Astrocyte of the spinal cord (primary cell): ENCODE measurements at regions not wholly inside any gene's neighbourhood (a gene's known extent, or its start where the extent isn't known, plus 50 kb on each side); places are given as distances from the start of the nearest gene placed in this dataset.

Experiments used
- DNase-seq: peaks from one replicate; pipeline ENCODE4 v3.0.0; 2011; ENCODE audit warnings: low read depth, low spot score
- H3K4me3 ChIP-seq: 2 replicates; pipeline ENCODE4 v1.5.1; 2011; ENCODE audit warnings: low read depth, mild to moderate bottlenecking, low read length, moderate library complexity
- CTCF ChIP-seq: IDR thresholded peaks from 2 replicates; pipeline ENCODE4 v1.5.1; 2012; ENCODE audit warnings: low read depth, mild to moderate bottlenecking, low read length, inconsistent platforms
- in situ Hi-C: cut with HindIII; loops from 2 replicates; pipeline ENCODE4 v1.10.0; 2017; ENCODE audit warnings: low sequenced_read_pairs

DNA sequence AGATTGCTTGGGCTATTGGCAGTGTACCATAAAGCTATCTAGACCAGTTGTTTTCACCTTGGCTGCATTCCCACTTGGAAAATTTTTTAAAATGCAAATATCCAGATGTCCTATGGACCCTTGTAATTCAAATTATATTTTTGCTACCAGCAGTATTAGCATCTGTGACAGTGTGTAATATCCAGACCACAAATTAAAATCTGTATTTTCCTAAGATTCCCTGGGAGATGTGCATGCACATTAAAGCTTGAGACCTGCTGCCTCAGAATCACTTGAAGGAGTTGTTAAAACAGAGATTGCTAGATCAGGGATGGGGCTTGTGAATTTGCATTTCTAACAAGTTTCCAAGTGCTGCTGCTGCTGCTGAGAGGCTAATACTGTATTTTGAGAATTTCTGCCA is 381.2 kb upstream of the PDE4D start:
- in situ Hi-C loops, result no loop called here
- no peak for DNase-seq
- TF ChIP-seq CTCF, result no peak
- H3K4me3 ChIP-seq, result no peak overlapping the region

GRCh38 chr5:60271517-60271916 is 378.0 kb upstream of the PDE4D start:
- H3K4me3 ChIP-seq, result no peak overlapping the region
- TF ChIP-seq CTCF, result no peak
- DNase-seq, result no peak
- in situ Hi-C loops, result no loop called here

GRCh38 chr5:60267907-60268306 is 374.4 kb upstream of the PDE4D start:
- TF ChIP-seq CTCF, result no peak

GRCh38 chr5:60263346-60263745 is 369.8 kb upstream of the PDE4D start:
- no peak for TF ChIP-seq CTCF
- in situ Hi-C loops, result no loop called here

More at GRCh38 chr5:60267907-60268306, 374.4 kb upstream of the PDE4D start:
- in situ Hi-C loops, result no loop called here
- no peak for DNase-seq
- no peak overlapping the region for H3K4me3 ChIP-seq

DNA sequence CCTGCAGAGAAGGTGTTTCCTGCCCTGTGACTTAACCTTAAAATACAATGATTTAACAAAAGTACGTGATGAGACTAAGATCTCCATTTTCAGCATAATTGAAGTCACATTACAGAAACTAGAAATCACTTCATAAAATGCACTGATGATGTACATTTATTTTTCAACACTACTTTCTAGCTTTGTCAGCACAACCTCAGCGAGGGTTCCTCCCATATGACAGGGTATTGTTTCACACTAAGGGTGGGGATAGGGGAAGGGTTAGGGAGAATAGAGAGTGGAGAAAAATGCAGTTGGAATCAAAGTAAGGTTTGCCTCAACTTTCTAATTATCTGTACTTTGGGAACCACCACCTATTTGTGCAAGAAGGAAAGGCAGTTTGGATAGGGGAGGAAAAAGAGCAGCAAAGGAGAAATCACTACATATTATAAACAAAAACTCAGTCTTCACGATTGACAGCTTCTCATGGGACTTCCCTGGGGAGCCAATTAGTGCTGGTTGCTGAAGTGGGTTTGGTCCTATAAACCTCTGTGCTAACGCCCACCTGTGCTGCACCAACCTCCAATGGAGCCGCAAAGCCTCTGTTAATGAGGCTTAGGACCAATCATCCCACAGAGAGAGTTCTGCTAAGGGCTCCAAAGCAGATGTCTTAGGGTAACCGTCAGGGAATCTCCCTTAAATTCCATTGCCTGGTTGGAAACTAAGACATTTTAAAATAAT is 369.2 kb upstream of the PDE4D start:
- no peak for TF ChIP-seq CTCF
- no peak overlapping the region for H3K4me3 ChIP-seq
- in situ Hi-C loops, result no loop called here
- no peak for DNase-seq

More at GRCh38 chr5:60263346-60263745, 369.8 kb upstream of the PDE4D start:
- no peak overlapping the region for H3K4me3 ChIP-seq
- DNase-seq, result no peak

- no peak for DNase-seq
- no peak for TF ChIP-seq CTCF
- no peak overlapping the region for H3K4me3 ChIP-seq
- in situ Hi-C loops, result no loop called here
Measured at GRCh38 chr5:60261732-60262131, 368.2 kb upstream of the PDE4D start.
